Brain microvascular endothelial cell (primary cell): ENCODE measurements at regions not wholly inside any gene's neighbourhood (a gene's known extent, or its start where the extent isn't known, plus 50 kb on each side); places are given as distances from the start of the nearest gene placed in this dataset.
"Not testable (repeated sequence)": the region's sequence is repeated elsewhere in the genome, so short reads cannot be mapped to it uniquely, and the experiment has no call there.

Experiments
- DNase-seq: peaks from one replicate; pipeline ENCODE4 v3.0.0-alpha.2; 2020
- H3K27ac ChIP-seq: fragments of 250-450 bp; sonication (Bioruptor Pico); 2 replicates; pipeline ENCODE4 v1.5.1; 2020; ENCODE audit warnings: mild to moderate bottlenecking, moderate library complexity
- H3K27me3 ChIP-seq: fragments of 250-450 bp; sonication (Bioruptor Pico); replicated peaks from 2 replicates; pipeline ENCODE4 v1.5.1; 2020; ENCODE audit warnings: mild to moderate bottlenecking
- H3K36me3 ChIP-seq: fragments of 250-450 bp; sonication (Bioruptor Pico); replicated peaks from 2 replicates; pipeline ENCODE4 v1.5.1; 2020; ENCODE audit warnings: mild to moderate bottlenecking
- H3K4me3 ChIP-seq: 2 replicates; pipeline ENCODE4 v1.5.1; 2011; ENCODE audit warnings: low read depth, mild to moderate bottlenecking, control low read depth, low read length, moderate library complexity
- in situ Hi-C: cut with HindIII; loops from 2 replicates; pipeline ENCODE4 v1.10.0; 2017; ENCODE audit warnings: low sequenced_read_pairs, low pct_ligation_motif_present
- TF ChIP-seq, protein P1 (sequence below): IDR thresholded peaks from 2 replicates; pipeline ENCODE4 v1.5.1; 2011; ENCODE audit warnings: low read depth, mild to moderate bottlenecking, moderate library complexity, low read length, control low read depth, inconsistent platforms; ENCODE audit errors: missing control alignments

DNA sequence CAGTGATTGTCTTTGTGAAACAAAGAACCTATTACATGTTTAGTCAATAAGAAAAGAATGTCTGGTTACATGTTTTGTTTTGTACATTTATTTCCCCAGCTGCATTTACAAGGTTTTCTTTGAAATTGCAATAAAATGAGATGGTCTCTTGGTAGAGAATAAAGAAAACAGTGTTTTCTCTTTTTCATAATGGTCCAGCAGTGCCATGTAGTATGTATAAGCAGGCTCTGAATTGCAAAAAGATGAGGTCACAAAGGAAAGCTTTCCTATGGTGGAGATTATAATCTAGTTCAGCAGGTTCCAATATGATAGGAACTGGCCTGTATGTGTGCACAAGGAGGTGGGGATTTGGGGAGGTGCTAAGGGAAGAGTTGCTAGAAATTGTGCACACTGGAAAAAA lies 1417.3 kb downstream of the STIM2 start:
- Histone ChIP-seq H3K4me3 (no peak overlapping the region), H3K27me3 (no peaks in the 10 kb centered on the region), H3K27ac (no peak overlapping the region), H3K36me3 (no peaks in the 10 kb centered on the region)
- TF ChIP-seq, protein P1, sequence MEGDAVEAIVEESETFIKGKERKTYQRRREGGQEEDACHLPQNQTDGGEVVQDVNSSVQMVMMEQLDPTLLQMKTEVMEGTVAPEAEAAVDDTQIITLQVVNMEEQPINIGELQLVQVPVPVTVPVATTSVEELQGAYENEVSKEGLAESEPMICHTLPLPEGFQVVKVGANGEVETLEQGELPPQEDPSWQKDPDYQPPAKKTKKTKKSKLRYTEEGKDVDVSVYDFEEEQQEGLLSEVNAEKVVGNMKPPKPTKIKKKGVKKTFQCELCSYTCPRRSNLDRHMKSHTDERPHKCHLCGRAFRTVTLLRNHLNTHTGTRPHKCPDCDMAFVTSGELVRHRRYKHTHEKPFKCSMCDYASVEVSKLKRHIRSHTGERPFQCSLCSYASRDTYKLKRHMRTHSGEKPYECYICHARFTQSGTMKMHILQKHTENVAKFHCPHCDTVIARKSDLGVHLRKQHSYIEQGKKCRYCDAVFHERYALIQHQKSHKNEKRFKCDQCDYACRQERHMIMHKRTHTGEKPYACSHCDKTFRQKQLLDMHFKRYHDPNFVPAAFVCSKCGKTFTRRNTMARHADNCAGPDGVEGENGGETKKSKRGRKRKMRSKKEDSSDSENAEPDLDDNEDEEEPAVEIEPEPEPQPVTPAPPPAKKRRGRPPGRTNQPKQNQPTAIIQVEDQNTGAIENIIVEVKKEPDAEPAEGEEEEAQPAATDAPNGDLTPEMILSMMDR = no peak
- in situ Hi-C loops = no loop called here
- no peak for DNase-seq

DNA sequence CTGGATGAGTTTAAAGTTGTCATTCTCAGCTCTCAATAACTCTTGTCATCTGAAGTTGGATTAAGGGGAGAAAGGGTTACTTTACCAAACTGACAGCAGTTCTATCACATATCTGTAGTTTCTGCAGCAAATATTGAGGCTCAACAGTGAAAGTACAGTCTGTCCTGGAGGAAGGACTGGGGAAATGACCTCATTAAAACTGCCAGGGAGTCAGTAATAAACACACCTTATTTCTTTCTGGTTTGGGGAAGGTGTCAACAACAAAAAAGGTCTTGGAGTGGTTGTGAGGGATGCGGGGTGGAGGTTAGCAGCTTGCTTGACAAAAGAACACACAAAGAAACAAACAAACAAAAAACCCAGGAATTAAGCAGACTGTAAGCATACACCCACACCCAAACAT lies 1418.0 kb downstream of the STIM2 start:
- TF ChIP-seq, protein P1 = no peak
- H3K27ac ChIP-seq = no peak overlapping the region
- no peak for DNase-seq
- H3K4me3 ChIP-seq = no peak overlapping the region
- in situ Hi-C loops = no loop called here
- H3K27me3 ChIP-seq = no peaks in the 10 kb centered on the region
- H3K36me3 ChIP-seq = no peaks in the 10 kb centered on the region

DNA sequence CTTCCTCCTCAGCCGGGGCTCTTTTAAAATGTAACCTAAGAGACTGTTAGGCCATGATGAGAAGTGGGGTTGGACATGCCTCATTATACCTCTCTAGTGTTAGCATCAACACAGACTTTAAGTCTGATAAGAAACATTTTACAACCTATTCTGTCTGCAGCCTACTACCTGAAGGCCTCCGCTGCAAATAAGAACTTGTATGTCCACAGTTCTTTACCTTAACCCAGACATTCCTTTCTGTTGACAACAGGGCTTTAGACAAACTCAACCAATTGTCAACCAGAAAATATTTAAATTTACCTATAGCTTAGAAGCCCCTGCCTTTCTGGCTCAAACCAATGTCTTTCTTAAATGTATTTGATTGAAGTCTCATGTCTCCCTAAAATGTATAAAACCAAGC lies 1418.6 kb downstream of the STIM2 start:
- H3K4me3 ChIP-seq = no peak overlapping the region
- H3K27me3 ChIP-seq = no peaks in the 10 kb centered on the region
- in situ Hi-C loops = no loop called here
- no peak for DNase-seq
- TF ChIP-seq, protein P1 = no peak
- H3K27ac ChIP-seq = no peak overlapping the region
- H3K36me3 ChIP-seq = no peaks in the 10 kb centered on the region

DNA sequence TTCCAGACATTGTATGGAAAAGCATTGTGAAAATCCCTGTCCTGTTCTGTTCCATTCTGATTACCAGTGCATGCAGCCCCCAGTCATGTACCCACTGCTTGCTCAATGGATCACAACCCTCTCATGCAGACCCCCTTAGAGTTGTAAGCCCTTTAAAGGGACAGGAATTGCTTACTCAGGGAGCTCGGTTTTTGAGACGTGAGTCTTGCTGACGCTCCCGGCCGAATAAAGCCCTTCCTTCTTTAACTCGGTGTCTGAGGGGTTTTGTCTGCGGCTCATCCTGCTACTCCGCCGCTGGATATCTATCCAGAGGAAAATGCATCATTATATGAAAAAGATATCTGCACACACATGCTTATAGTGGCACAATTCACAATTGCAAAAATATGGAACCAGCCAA lies 1425.6 kb downstream of the STIM2 start:
- H3K27ac ChIP-seq, H3K27me3 ChIP-seq, H3K36me3 ChIP-seq, DNase-seq, in situ Hi-C loops, H3K4me3 ChIP-seq: not testable (repeated sequence)

DNA sequence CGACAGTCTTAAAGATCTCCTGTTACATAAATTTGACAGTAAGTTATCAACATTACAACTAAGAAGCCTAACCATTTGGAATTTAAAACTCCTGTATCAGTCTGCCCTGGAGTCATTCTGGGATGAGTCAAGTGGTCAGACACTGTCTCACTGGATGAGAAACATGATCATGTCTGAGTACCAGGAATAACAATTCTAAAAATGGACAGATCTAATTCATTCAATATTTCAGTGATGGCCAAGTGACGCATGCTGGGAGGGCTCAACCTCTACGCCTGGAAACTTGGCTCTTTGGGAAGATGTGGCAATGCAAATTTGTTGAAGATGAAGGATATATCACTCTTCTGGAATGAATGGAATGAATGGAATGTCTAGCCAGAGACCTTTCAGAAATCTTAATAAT lies 1427.2 kb downstream of the STIM2 start:
- peak; percentile 99 for DNase-seq
- TF ChIP-seq, protein P1 = no peak

DNA sequence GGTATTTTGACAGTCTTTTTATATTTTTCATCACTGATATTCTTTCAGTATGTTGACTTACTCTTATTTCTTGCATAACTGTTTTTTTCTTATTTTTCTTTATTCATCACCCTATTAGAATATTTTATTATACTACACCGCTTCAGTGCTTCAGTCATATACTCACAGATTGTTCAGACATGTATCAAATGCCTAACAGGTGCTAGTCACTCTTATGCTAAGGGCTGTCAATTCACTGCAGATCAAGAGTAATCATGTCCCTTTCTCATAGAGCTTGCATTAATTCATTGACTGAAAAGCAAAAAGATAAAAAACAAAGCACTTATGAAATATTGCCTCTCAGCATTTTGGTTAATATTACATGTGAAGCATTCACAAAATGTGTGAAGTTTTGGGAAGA lies 1435.6 kb downstream of the STIM2 start:
- Histone ChIP-seq H3K4me3 (no peak overlapping the region), H3K36me3 (no peaks in the 10 kb centered on the region), H3K27ac (no peak overlapping the region), H3K27me3 (no peaks in the 10 kb centered on the region)
- in situ Hi-C loops = no loop called here
- TF ChIP-seq, protein P1 = no peak
- no peak for DNase-seq

More for the DNA sequence above, 1427.2 kb downstream of the STIM2 start:
- Histone ChIP-seq H3K27ac (peak overlapping the region; percentile 94), H3K27me3 (no peaks in the 10 kb centered on the region), H3K4me3 (no peak overlapping the region), H3K36me3 (no peaks in the 10 kb centered on the region)
- in situ Hi-C loops = no loop called here

DNA sequence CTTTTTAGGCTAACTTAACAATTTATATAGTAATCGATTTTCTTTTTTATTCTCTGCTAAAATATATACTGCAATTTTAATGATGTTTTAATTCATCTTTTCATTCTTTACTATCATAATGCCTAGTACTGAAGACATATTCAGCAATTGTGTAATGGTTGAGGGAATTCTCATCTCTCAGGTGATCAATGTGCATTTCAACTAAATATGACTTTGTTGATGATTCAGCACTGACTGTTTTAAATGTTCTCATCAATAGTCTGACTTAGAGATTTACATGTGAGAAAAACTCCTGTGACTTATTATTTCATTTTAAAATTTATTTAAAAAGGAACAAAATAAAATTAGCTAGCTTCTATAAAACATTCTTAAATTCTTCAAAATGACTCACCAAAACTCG lies 1450.3 kb downstream of the STIM2 start:
- in situ Hi-C loops = no loop called here
- Histone ChIP-seq H3K27ac (no peak overlapping the region), H3K4me3 (no peak overlapping the region), H3K27me3 (no peaks in the 10 kb centered on the region), H3K36me3 (no peaks in the 10 kb centered on the region)
- TF ChIP-seq, protein P1 = no peak
- no peak for DNase-seq

DNA sequence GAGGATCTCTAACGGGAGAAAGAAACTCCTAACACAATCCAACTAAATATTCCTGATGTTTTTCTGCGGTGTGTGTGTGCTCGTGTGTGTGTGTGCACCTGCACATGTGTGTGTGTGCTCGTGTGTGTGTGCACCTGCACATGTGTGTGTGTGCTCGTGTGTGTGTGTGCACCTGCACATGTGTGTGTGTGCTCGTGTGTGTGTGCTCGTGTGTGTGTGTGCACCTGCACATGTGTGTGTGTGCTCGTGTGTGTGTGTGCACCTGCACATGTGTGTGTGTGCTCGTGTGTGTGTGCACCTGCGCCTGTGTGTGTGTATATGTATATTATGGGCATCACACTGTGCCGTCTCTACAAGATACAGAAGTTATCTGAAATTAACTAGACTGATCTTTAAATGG lies 1451.9 kb downstream of the STIM2 start:
- H3K4me3 ChIP-seq, H3K27me3 ChIP-seq, H3K27ac ChIP-seq, DNase-seq, H3K36me3 ChIP-seq, in situ Hi-C loops: not testable (repeated sequence)
